HG03280 (cell line): ENCODE measurements at regions not wholly inside any gene's neighbourhood (a gene's known extent, or its start where the extent isn't known, plus 50 kb on each side); places are given as distances from the start of the nearest gene placed in this dataset.
"Not testable (repeated sequence)": the region's sequence is repeated elsewhere in the genome, so short reads cannot be mapped to it uniquely, and the experiment has no call there.

ENCODE experiments used
- ATAC-seq: cut with Tn5 transposase; IDR thresholded peaks from one replicate; pipeline ENCODE4 v1.9.1; 2021; ENCODE audit warnings: mild to moderate bottlenecking, moderate library complexity; ENCODE audit not compliant: unreplicated experiment

- no peak for ATAC-seq
Measured at GRCh38 chr18:41639218-41639617, 315.8 kb upstream of the PIK3C3 start.

- ATAC-seq, result not testable (repeated sequence)
Measured at GRCh38 chr18:41631723-41632285, 323.2 kb upstream of the PIK3C3 start.

DNA sequence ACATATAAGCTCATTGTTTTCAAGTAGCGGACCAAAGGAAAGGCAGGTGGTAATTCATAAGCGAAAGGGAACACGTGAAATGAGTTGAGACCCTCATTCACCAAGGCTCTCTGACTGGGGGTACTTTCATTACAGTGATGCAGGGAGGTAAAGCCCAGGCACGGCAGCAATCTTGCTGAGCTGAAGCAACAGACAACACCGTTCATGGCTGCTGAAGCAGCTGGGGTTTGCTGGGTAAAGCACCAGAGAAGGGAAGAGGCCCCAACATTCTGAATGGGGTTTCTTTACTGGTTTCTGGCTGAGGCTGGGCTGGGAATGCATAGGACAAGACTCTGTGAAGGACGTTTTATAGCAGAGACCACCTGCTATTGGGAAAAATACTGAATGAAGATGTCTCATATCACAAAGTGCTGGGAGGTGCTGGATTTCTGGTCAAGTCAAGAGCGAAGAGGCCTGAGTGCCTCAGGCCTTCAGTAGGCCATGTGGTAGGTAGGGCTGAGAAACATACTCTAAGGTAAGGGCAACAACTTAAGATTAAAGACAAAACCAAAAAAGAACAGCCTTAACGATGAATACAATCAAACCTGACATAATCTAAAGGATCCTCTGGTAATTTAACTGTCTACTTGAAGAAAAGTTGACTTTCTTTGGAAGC lies 324.7 kb upstream of the PIK3C3 start:
- no peak for ATAC-seq

- no peak for ATAC-seq
Measured at GRCh38 chr18:41624460-41624859, 330.6 kb upstream of the PIK3C3 start.

GRCh38 chr18:41621177-41621576 lies 333.9 kb upstream of the PIK3C3 start:
- ATAC-seq, result no peak

DNA sequence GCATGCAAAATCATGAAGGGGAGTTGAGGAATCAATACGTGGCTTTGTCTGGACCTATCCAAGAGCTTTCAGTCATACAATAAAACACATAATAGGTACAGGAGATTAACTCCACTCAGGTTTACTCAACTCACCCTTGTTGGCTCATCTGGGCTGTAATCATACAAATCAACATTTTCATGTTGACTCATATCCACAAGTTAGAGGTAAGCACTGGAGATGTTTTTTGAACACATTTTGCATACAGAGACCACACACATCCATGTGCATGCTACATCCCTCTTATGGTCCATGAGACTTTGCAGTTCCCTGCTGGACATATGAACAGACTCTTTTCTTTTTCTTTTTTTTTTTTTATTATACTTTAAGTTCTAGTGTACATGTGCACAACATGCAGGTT lies 336.9 kb upstream of the PIK3C3 start:
- ATAC-seq, result no peak

GRCh38 chr18:41617647-41618046 lies 337.4 kb upstream of the PIK3C3 start:
- ATAC-seq, result no peak

- no peak for ATAC-seq
Measured at GRCh38 chr18:41613003-41613609, 341.9 kb upstream of the PIK3C3 start.

DNA sequence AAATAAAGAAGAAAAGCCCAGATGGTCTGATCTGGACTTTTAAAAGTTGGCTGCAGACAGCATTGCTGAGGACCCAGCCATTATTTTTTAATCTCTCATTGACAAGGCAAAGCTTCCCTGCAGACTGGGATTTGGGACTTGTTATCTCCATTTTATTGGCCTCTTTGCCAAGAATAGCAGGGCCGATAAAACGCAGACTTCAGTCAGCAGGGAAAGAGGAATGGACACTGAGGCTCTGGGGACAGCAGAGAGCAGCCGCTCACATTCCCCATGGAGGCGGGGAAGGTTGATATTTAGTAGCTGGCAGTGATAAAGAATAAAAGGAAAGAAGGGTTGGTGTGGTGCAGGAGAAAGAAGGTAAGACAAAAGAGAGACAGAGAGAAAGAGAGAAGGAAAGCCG lies 350.1 kb upstream of the PIK3C3 start:
- no peak for ATAC-seq

DNA sequence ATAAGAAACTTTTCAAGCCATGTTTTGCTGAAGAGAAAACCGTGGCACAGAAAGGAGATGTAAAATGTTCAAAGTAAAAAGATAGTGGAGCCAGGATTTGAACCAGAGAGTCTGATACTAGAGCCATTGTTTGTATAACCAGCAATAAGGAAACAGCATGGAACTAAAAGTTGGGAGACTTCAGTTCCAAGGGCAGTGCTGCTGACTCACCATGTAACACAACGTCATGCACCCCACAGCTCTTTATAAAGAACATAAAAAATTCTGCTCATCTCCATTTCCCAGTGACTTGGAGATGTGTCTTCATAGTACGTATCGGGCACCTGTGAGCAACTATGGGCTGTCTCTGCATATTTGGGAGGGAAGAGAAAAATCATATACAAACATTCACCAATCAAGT lies 353.0 kb upstream of the PIK3C3 start:
- no peak for ATAC-seq

GRCh38 chr18:41600693-41601391 lies 354.2 kb upstream of the PIK3C3 start:
- ATAC-seq, result no peak

- no peak for ATAC-seq
Measured at GRCh38 chr18:41599466-41599865, 355.6 kb upstream of the PIK3C3 start.

DNA sequence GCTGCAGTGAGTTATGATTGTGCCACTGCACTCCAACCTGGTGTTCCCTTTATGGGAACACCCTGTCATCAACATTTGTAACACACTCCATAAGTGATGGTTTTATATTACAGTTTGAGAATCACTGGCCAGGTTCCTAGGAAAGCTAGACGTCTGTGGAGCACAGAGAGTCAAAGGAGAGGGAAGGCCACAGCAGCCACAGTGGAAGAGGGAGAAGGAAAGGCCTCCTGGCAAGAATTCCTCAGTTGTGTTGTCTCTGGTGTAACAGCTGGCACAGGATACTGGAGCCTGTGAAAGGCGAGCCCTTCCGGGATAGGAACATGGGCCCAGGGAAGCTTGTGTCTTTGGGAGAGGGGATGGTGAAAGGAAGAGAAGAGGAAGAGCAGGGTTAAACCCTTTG lies 360.5 kb upstream of the PIK3C3 start:
- ATAC-seq, result no peak

GRCh38 chr18:41593171-41593675 lies 361.8 kb upstream of the PIK3C3 start:
- ATAC-seq, result no peak

DNA sequence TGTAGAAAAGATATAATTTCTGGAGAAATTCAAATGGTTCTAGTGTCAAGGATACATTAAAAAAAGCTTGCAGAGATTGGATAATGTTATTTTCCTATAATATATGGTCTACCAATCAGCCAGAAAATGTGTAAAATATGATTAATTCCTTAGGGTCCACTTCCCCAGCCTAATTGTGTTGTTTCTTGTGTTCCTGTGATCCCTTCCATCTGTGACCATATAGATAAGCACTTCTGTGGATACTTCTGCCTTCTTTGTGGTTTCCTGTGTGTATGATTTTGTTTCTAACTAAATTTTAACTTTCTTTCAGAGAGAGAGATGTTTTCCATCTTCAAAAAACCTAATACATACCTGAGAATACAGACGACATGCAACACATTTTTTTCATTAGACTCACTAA lies 367.1 kb upstream of the PIK3C3 start:
- ATAC-seq, result no peak

GRCh38 chr18:41585512-41585911 lies 369.5 kb upstream of the PIK3C3 start:
- no peak for ATAC-seq

- ATAC-seq, result no peak
Measured at GRCh38 chr18:41579185-41579584, 375.8 kb upstream of the PIK3C3 start.

GRCh38 chr18:41577529-41577928 lies 377.5 kb upstream of the PIK3C3 start:
- ATAC-seq, result no peak

- no peak for ATAC-seq
Measured at GRCh38 chr18:41576643-41577042, 378.4 kb upstream of the PIK3C3 start.

DNA sequence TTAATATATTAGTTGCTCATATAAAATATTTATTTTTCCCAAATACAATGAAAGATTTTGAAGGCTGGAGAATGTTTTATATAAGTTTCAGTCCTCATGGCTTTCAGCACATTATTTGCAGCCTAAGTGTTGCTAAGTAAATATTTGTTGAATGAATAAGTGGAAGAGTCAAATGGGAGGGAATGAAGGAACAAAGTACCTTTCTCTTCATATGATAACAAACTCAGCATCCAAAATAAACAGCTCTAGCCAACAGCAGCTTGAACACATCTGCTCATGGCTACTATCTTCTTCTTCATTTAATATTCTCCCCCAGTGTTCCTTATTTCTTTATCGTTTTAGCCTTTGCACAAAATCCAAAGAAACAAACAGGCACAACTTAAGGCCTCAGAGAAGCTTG lies 385.2 kb upstream of the PIK3C3 start:
- ATAC-seq, result no peak

DNA sequence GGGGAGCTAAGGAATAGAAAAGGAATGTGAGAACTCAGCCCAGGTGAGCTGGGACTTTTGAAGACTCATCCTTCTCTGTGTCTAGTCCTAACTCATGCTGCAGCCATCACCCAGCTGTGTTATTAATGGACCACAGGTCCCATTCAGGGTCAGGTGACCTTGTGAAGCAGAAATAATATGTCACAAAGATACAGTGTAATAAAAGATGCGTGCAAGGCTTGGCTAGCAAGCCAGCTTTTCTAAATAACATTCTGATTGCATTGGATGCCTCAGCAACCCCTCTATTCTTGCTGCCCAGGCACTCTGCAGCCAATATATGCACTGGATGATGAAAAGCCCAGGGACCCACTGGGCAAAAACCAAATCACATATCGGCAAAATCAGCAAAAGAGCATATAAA lies 393.1 kb upstream of the PIK3C3 start:
- ATAC-seq, result no peak

- ATAC-seq, result no peak
Measured at GRCh38 chr18:41558715-41559114, 396.3 kb upstream of the PIK3C3 start.
